Endodermal cell (in vitro differentiated cells): ENCODE measurements at regions not wholly inside any gene's neighbourhood (a gene's known extent, or its start where the extent isn't known, plus 50 kb on each side); places are given as distances from the start of the nearest gene placed in this dataset.

Experiments
- DNase-seq: peaks from one replicate; pipeline ENCODE4 v3.0.0-alpha.2; 2017
- H3K27ac ChIP-seq: 2 replicates; pipeline ENCODE4 v1.5.1; 2013; ENCODE audit warnings: mild to moderate bottlenecking, low read depth, low read length, moderate library complexity
- H3K27me3 ChIP-seq: 2 replicates; pipeline ENCODE4 v1.6.1; 2013; ENCODE audit warnings: mild to moderate bottlenecking, low read length, moderate library complexity; ENCODE audit not compliant: insufficient read depth, control insufficient read depth, poor library complexity, severe bottlenecking
- H3K36me3 ChIP-seq: 2 replicates; pipeline ENCODE4 v1.7.0; 2013; ENCODE audit warnings: mild to moderate bottlenecking, low read length, moderate library complexity; ENCODE audit not compliant: control insufficient read depth, insufficient read depth
- H3K4me1 ChIP-seq: one replicate; pipeline ENCODE4 v1.7.0; 2013; ENCODE audit warnings: low read length; ENCODE audit not compliant: control insufficient read depth, insufficient read depth
- H3K4me3 ChIP-seq: 2 replicates; pipeline ENCODE4 v1.5.1; 2013; ENCODE audit warnings: mild to moderate bottlenecking, low read length, moderate library complexity
- H3K9ac ChIP-seq: 2 replicates; pipeline ENCODE4 v1.6.1; 2013; ENCODE audit warnings: mild to moderate bottlenecking, low read length, moderate library complexity; ENCODE audit not compliant: poor library complexity, severe bottlenecking; ENCODE audit errors: extremely low read depth
- H3K9me3 ChIP-seq: 2 replicates; pipeline ENCODE4 v1.6.1; 2013; ENCODE audit warnings: mild to moderate bottlenecking, low read length, moderate library complexity; ENCODE audit not compliant: control insufficient read depth
- H3K27ac Mint-ChIP-seq: 2 replicates; pipeline ENCODE4 v1.8.0; 2020; ENCODE audit warnings: mixed read lengths
- H3K27me3 Mint-ChIP-seq: 2 replicates; pipeline ENCODE4 v1.8.0; 2021; ENCODE audit warnings: mild to moderate bottlenecking, mixed read lengths; ENCODE audit not compliant: insufficient read depth
- H3K36me3 Mint-ChIP-seq: 2 replicates; pipeline ENCODE4 v1.8.0; 2020; ENCODE audit warnings: low read depth, mixed read lengths
- H3K4me1 Mint-ChIP-seq: 2 replicates; pipeline ENCODE4 v1.8.0; 2020; ENCODE audit warnings: mixed read lengths
- H3K4me3 Mint-ChIP-seq: 2 replicates; pipeline ENCODE4 v1.8.0; 2020; ENCODE audit warnings: mild to moderate bottlenecking, moderate library complexity, mixed read lengths
- H3K9me3 Mint-ChIP-seq: 2 replicates; pipeline ENCODE4 v1.8.0; 2020; ENCODE audit warnings: mild to moderate bottlenecking, mixed read lengths
- whole genome bisulfite sequencing, 2 experiments: methylation state at CpG; one replicate each; pipeline versions ENCODE4 v1.1.5 to v1.1.7; 2013; ENCODE audit warnings: missing lambda C conversion rate in 2 of 2, mixed read lengths in 1 of 2; ENCODE audit not compliant: insufficient coverage in 1 of 2, insufficient read length in 1 of 2; 5-methylcytosine and 5-hydroxymethylcytosine counted together
- TF ChIP-seq, protein P1 (sequence below): fragments of 200-600 bp; sonication (generic); conservative IDR thresholded peaks from 2 replicates; pipeline ENCODE4 v1.5.0; 2021; ENCODE audit warnings: antibody characterized with exemption, mild to moderate bottlenecking

DNA sequence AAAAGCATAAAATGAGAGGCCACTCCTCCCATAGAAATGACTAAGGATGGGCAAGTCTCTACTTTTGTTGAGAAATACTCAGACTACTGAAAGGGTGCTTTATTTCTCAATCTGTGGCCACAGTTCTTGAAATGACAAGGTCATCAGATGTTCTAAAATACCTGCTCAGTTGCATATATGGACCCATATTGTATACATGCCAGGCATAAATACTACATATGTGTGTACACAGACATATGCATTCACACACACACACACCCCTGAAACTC is 691.5 kb upstream of the SORCS1 start:
- Histone ChIP-seq H3K4me1 (peaks cover 4% of the 10 kb centered on the region), H3K36me3 (no peaks in the 10 kb centered on the region), H3K4me3 (no peak overlapping the region), H3K27me3 (no peaks in the 10 kb centered on the region), H3K27ac (no peak overlapping the region), H3K9me3 (no peaks in the 10 kb centered on the region), H3K9ac (no peak overlapping the region)
- no peak overlapping the region for H3K27ac Mint-ChIP-seq
- TF ChIP-seq, protein P1, sequence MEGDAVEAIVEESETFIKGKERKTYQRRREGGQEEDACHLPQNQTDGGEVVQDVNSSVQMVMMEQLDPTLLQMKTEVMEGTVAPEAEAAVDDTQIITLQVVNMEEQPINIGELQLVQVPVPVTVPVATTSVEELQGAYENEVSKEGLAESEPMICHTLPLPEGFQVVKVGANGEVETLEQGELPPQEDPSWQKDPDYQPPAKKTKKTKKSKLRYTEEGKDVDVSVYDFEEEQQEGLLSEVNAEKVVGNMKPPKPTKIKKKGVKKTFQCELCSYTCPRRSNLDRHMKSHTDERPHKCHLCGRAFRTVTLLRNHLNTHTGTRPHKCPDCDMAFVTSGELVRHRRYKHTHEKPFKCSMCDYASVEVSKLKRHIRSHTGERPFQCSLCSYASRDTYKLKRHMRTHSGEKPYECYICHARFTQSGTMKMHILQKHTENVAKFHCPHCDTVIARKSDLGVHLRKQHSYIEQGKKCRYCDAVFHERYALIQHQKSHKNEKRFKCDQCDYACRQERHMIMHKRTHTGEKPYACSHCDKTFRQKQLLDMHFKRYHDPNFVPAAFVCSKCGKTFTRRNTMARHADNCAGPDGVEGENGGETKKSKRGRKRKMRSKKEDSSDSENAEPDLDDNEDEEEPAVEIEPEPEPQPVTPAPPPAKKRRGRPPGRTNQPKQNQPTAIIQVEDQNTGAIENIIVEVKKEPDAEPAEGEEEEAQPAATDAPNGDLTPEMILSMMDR: no peak
- DNase-seq: no peak
- H3K4me3 Mint-ChIP-seq: no peak overlapping the region
- no peaks in the 10 kb centered on the region for H3K27me3 Mint-ChIP-seq
- H3K36me3 Mint-ChIP-seq: no peaks in the 10 kb centered on the region
- peaks cover 7% of the 10 kb centered on the region for H3K9me3 Mint-ChIP-seq
- peaks cover 2% of the 10 kb centered on the region for H3K4me1 Mint-ChIP-seq

DNA sequence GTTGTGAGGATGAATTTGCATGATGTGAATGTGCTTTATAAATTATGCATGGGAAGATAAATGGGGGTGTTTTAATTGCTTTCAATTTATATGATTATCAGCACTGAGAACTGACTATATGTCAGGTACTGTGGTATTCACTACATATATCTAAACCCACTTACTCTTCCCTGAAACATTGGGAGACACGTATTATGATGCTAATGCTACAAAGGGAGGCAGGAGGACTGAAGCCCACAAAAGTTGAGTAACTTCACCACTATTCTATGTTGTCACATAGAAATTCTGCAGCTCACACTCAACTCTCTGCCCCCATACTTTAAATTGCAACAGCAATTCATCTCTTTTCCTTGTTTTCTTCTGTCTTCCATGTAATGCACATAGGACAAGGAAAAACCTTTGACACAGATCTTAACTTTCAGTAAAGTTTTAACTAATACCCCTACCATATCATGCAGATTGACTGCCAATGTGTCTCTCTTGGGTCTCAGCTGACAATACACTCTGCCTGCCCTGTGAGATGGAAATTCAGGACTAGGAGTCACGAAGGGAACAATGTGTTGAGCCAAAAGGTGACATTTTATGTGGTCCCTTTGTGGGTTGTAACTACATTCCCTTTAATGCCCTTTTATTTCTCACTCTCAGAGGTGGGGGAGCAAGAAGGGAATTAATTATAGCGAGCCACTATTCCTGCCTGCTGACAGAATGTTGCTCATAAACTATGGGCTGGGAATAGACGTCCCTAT is 691.0 kb upstream of the SORCS1 start:
- Mint-ChIP-seq H3K9me3 (peaks cover 12% of the 10 kb centered on the region), H3K36me3 (no peaks in the 10 kb centered on the region), H3K4me3 (no peak overlapping the region), H3K27ac (no peak overlapping the region), H3K4me1 (peaks cover 2% of the 10 kb centered on the region), H3K27me3 (no peaks in the 10 kb centered on the region)
- Histone ChIP-seq H3K27ac (no peak overlapping the region), H3K9me3 (no peaks in the 10 kb centered on the region), H3K4me3 (no peak overlapping the region), H3K4me1 (peaks cover 4% of the 10 kb centered on the region), H3K36me3 (no peaks in the 10 kb centered on the region), H3K27me3 (no peaks in the 10 kb centered on the region), H3K9ac (no peak overlapping the region)
- no peak for DNase-seq
- TF ChIP-seq, protein P1: no peak
- 83 to 89% methylated on average over 1 to 4 of the region's 4 CpGs for WGBS, 2 experiments

DNA sequence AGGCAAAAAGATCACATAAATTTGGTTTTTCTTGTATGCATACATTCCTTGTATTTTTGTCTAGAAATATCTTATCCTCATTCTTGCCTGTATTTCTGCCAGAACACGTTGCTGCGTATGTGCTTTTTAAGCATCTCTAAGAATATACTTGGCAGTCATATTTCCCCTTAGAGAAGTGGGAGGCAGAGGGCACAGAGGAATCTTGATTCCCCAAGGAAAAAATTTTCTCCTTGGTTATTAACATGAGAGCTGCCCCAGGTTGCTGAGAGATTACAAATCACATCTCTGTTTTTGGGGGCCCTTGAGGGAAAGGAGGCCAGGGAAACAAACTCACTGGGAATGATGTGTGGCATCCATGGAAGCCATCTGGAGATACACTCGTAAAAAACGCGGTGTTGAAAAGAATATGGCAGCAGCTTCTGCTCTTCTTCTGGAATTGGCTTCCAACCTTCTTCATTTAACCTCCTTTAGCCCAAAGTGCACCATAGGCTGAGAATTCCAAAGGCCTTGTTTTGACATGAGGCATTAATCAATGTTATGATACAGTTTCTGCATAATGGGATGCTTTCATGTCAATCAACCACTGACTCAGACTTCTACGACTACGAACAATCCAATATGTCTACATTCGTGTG is 684.3 kb upstream of the SORCS1 start:
- Mint-ChIP-seq H3K9me3 (peaks cover 13% of the 10 kb centered on the region), H3K27ac (no peak overlapping the region), H3K4me3 (no peak overlapping the region), H3K27me3 (no peaks in the 10 kb centered on the region), H3K36me3 (no peaks in the 10 kb centered on the region), H3K4me1 (no peaks in the 10 kb centered on the region)
- 94 to 97% methylated on average over 6 to 8 of the region's 8 CpGs for WGBS, 2 experiments
- no peak overlapping the region for H3K4me3 ChIP-seq
- no peak overlapping the region for H3K27ac ChIP-seq
- no peaks in the 10 kb centered on the region for H3K36me3 ChIP-seq
- H3K9ac ChIP-seq: no peak overlapping the region
- H3K4me1 ChIP-seq: no peaks in the 10 kb centered on the region
- no peaks in the 10 kb centered on the region for H3K27me3 ChIP-seq
- TF ChIP-seq, protein P1: no peak
- DNase-seq: no peak
- H3K9me3 ChIP-seq: no peaks in the 10 kb centered on the region
